SK-N-SH (cell line): ENCODE measurements at regions not wholly inside any gene's neighbourhood (a gene's known extent, or its start where the extent isn't known, plus 50 kb on each side); places are given as distances from the start of the nearest gene placed in this dataset.

Experiments
- CTCF ChIA-PET: fragments of 300-600, 350-600 bp; formaldehyde crosslinking; extraction: SDS; loops from one replicate; lab custom pipeline; 2021; lab: Yijun Ruan, JAX
- POLR2A ChIA-PET: fragments of 350-600 bp; sonication (Branson Sonifier 250); formaldehyde crosslinking; extraction: SDS; loops from one replicate; lab custom pipeline; 2020; ENCODE audit warnings: antibody characterized with exemption, inconsistent platforms; lab: Yijun Ruan, JAX
- DNase-seq: peaks from one replicate; pipeline ENCODE4 v3.0.0; 2012
- H2AFZ ChIP-seq: fragments of 200-600 bp; sonication (generic); 2 replicates; pipeline ENCODE4 v1.8.1; 2016; ENCODE audit warnings: antibody characterized with exemption, mild to moderate bottlenecking, low read depth
- H3F3A ChIP-seq: fragments of 200-600 bp; sonication (generic); replicated peaks from 2 replicates; pipeline ENCODE3; 2016; ENCODE audit warnings: antibody characterized with exemption, mild to moderate bottlenecking; ENCODE audit not compliant: insufficient read depth
- H3K27ac ChIP-seq, 2 experiments: fragments of 200-500 bp in 1 of 2; fragments of 200-600 bp in 1 of 2; sonication (Bioruptor generic) in 1 of 2; sonication (generic), shearing (Covaris generic) in 1 of 2; 2 replicates each; pipeline versions ENCODE4 v1.5.1 to v1.6.1; 2014 to 2016; ENCODE audit warnings: low read depth in 2 of 2, inconsistent platforms in 1 of 2, low read length in 1 of 2, mild to moderate bottlenecking in 1 of 2, mixed read lengths in 1 of 2
- H3K27me3 ChIP-seq: fragments of 200-600 bp; sonication (generic), shearing (Covaris generic); 2 replicates; pipeline ENCODE4 v1.6.1; 2016; ENCODE audit warnings: mixed run types; ENCODE audit not compliant: insufficient read depth
- H3K36me3 ChIP-seq, 2 experiments: fragments of 200-500 bp in 1 of 2; fragments of 200-600 bp in 1 of 2; sonication (Bioruptor generic) in 1 of 2; sonication (generic) in 1 of 2; replicated peaks in 1 of 2; 2 replicates each; pipeline versions ENCODE3 to v1.5.1; 2014 to 2016; ENCODE audit warnings: low read length in 1 of 2, mild to moderate bottlenecking in 1 of 2; ENCODE audit not compliant: insufficient read depth in 2 of 2, control insufficient read depth in 1 of 2
- H3K4me1 ChIP-seq, 2 experiments: fragments of 200-500 bp in 1 of 2; fragments of 200-600 bp in 1 of 2; sonication (Bioruptor generic) in 1 of 2; sonication (generic), shearing (Covaris generic) in 1 of 2; 2 replicates each; pipeline versions ENCODE4 v1.5.1 to v1.6.1; 2014 to 2016; ENCODE audit warnings: low read depth in 1 of 2, low read length in 1 of 2, mixed run types in 1 of 2; ENCODE audit not compliant: insufficient read depth in 2 of 2, control insufficient read depth in 1 of 2
- H3K4me2 ChIP-seq: fragments of 200-600 bp; sonication (generic), shearing (Covaris generic); 2 replicates; pipeline ENCODE4 v1.6.1; 2017; ENCODE audit warnings: mixed run types
- H3K4me3 ChIP-seq, 2 experiments: fragments of 200-500 bp in 1 of 2; fragments of 200-600 bp in 1 of 2; sonication (Bioruptor generic) in 1 of 2; sonication (generic), shearing (Covaris generic) in 1 of 2; 2 replicates each; pipeline versions ENCODE4 v1.5.1 to v1.8.1; 2014 to 2016; ENCODE audit warnings: low read depth in 2 of 2, inconsistent platforms in 1 of 2, low read length in 1 of 2, mild to moderate bottlenecking in 1 of 2, mixed read lengths in 1 of 2, moderate library complexity in 1 of 2
- H3K79me2 ChIP-seq: fragments of 200-600 bp; sonication (generic); 2 replicates; pipeline ENCODE4 v1.8.1; 2017; ENCODE audit warnings: mild to moderate bottlenecking; ENCODE audit not compliant: insufficient read depth
- H3K9ac ChIP-seq: fragments of 200-600 bp; sonication (generic); 2 replicates; pipeline ENCODE4 v1.6.1; 2017; ENCODE audit warnings: mixed run types
- H3K9me2 ChIP-seq: fragments of 200-600 bp; sonication (generic); 2 replicates; pipeline ENCODE4 v1.6.1; 2017; ENCODE audit warnings: mixed run types
- H3K9me3 ChIP-seq: fragments of 200-600 bp; sonication (generic); 2 replicates; pipeline ENCODE4 v1.6.1; 2017; ENCODE audit warnings: mixed run types, mild to moderate bottlenecking, moderate library complexity
- H4K20me1 ChIP-seq: fragments of 200-600 bp; sonication (generic); 2 replicates; pipeline ENCODE4 v1.6.1; 2017; ENCODE audit warnings: mild to moderate bottlenecking, mixed run types; ENCODE audit not compliant: insufficient read depth
- CTCF ChIP-seq: fragments of 200-600 bp; sonication (generic); IDR thresholded peaks from 2 replicates; pipeline ENCODE4 v1.6.1; 2017; ENCODE audit warnings: antibody characterized with exemption, mild to moderate bottlenecking, moderate library complexity
- ELF1 ChIP-seq: IDR thresholded peaks from 2 replicates; pipeline ENCODE4 v1.4.0; 2012
- EZH2phosphoT487 ChIP-seq: fragments of 200-600 bp; sonication (generic); IDR thresholded peaks from 2 replicates; pipeline ENCODE4 v1.6.1; 2017; ENCODE audit warnings: low read depth, mixed run types, mild to moderate bottlenecking, antibody characterized with exemption, moderate library complexity, borderline replicate concordance
- FOSL2 ChIP-seq: IDR thresholded peaks from 2 replicates; pipeline ENCODE4 v1.4.0; 2012; ENCODE audit warnings: low read depth, mild to moderate bottlenecking, moderate library complexity, borderline replicate concordance
- FOXJ3 ChIP-seq: sonication (generic); formaldehyde crosslinking; IDR thresholded peaks from 2 replicates; pipeline ENCODE4 v1.5.1; 2020; ENCODE audit warnings: mild to moderate bottlenecking, missing genetic modification reagents
- FOXM1 ChIP-seq: IDR thresholded peaks from 2 replicates; pipeline ENCODE4 v1.4.0; 2012; ENCODE audit warnings: low read depth, mild to moderate bottlenecking
- GATA2 ChIP-seq: sonication (generic); formaldehyde crosslinking; IDR thresholded peaks from 2 replicates; pipeline ENCODE4 v1.5.0; 2020; ENCODE audit warnings: mild to moderate bottlenecking, missing genetic modification reagents
- JUND ChIP-seq: IDR thresholded peaks from 2 replicates; pipeline ENCODE4 v1.4.0; 2012
- MEF2A ChIP-seq: IDR thresholded peaks from 2 replicates; pipeline ENCODE4 v1.4.0; 2012; ENCODE audit warnings: low read depth, borderline replicate concordance
- POLR2AphosphoS5 ChIP-seq: IDR thresholded peaks from 2 replicates; pipeline ENCODE4 v1.6.1; 2012; ENCODE audit warnings: low read depth, low read length
- RAD21 ChIP-seq: IDR thresholded peaks from 2 replicates; pipeline ENCODE4 v1.6.1; 2012; ENCODE audit warnings: mild to moderate bottlenecking, low read length
- RCOR1 ChIP-seq: fragments of 150-350 bp; IDR thresholded peaks from 2 replicates; pipeline ENCODE4 v1.6.1; 2017; ENCODE audit warnings: antibody characterized with exemption, low read length
- RXRA ChIP-seq: IDR thresholded peaks from 2 replicates; pipeline ENCODE4 v1.4.0; 2012; ENCODE audit warnings: low read depth, mild to moderate bottlenecking, borderline replicate concordance
- SIN3A ChIP-seq: IDR thresholded peaks from 2 replicates; pipeline ENCODE4 v1.6.1; 2012; ENCODE audit warnings: low read depth, mild to moderate bottlenecking, low read length, moderate library complexity, borderline replicate concordance
- SMC3 ChIP-seq: IDR thresholded peaks from 2 replicates; pipeline ENCODE4 v1.6.1; 2012; ENCODE audit warnings: low read depth, low read length, improper control_type of control experiment
- TAF1 ChIP-seq: IDR thresholded peaks from 2 replicates; pipeline ENCODE4 v1.6.1; 2012; ENCODE audit warnings: low read depth, mild to moderate bottlenecking, low read length, moderate library complexity, borderline replicate concordance
- TEAD4 ChIP-seq: IDR thresholded peaks from 2 replicates; pipeline ENCODE4 v1.4.0; 2012; ENCODE audit warnings: mild to moderate bottlenecking, borderline replicate concordance; ENCODE audit not compliant: insufficient read depth
- USF1 ChIP-seq: IDR thresholded peaks from 2 replicates; pipeline ENCODE4 v1.4.0; 2012; ENCODE audit warnings: low read depth, borderline replicate concordance
- YY1 ChIP-seq: IDR thresholded peaks from 2 replicates; pipeline ENCODE4 v1.4.0; 2012; ENCODE audit warnings: low read depth, mild to moderate bottlenecking
- ZBTB33 ChIP-seq: IDR thresholded peaks from 2 replicates; pipeline ENCODE4 v1.4.0; 2012; ENCODE audit warnings: low read depth, borderline replicate concordance
- WGBS: methylation state at CpG from one replicate; pipeline ENCODE4 v1.1.6; 2017; ENCODE audit warnings: low lambda C conversion rate; 5-methylcytosine and 5-hydroxymethylcytosine counted together

- TF ChIP-seq FOSL2, result no peak
- no peak for TF ChIP-seq ELF1
Measured at GRCh38 chr1:60886090-60886489, 196.3 kb upstream of the NFIA start (continued).

- Histone ChIP-seq H3F3A (no peaks in the 10 kb centered on the region), H3K27me3 (no peaks in the 10 kb centered on the region), H3K27ac (peak overlapping the region in 1 of 2 experiments; percentile 76; a peak in 2 of 4 replicates), H3K9me3 (no peaks in the 10 kb centered on the region), H3K9me2 (no peaks in the 10 kb centered on the region), H3K4me1 (peaks cover 0 to 22% of the 10 kb centered on the region in 2 experiments; a peak in 2 of 4 replicates), H3K79me2 (no peaks in the 10 kb centered on the region), H3K9ac (no peak overlapping the region), H3K36me3 (no peaks in the 10 kb centered on the region), H3K4me3 (no peak overlapping the region), H3K4me2 (no peak overlapping the region), H4K20me1 (no peaks in the 10 kb centered on the region), H2AFZ (no peak overlapping the region; the same call in 1 of the 2 replicates)
- WGBS, result 97% methylated on average over 2 of the region's 2 CpGs
- ChIA-PET POLR2A (interaction anchor here (0.5 kb wide), 1 partner anchor 425 kb away, joined by 4 read pairs; no protein-coding TSS in a partner anchor), CTCF (interaction anchor here (0.7 kb wide), 1 partner anchor 626 kb away, joined by 3 read pairs; no protein-coding TSS in a partner anchor)
- TF ChIP-seq FOXM1 (no peak), USF1 (no peak), RAD21 (no peak), TEAD4 (no peak), SMC3 (no peak), ZBTB33 (no peak), CTCF (no peak), GATA2 (no peak), JUND (no peak), YY1 (no peak), SIN3A (no peak), ELF1 (no peak), RCOR1 (no peak), POLR2AphosphoS5 (no peak), FOXJ3 (CRISPR knock-in tag) (no peak), MEF2A (no peak), EZH2phosphoT487 (no peak), RXRA (no peak), TAF1 (no peak)
- DNase-seq, result no peak
Measured at GRCh38 chr1:60880202-60880601, 202.2 kb upstream of the NFIA start.
